Activated CD4-positive, alpha-beta T cell treated with anti-CD3 and anti-CD28 coated beads, Interleukin-2, Interleukin-6, amounts not matched to agents 100 ng/mL and 50 ng/mL, durations not matched to agents 16 hours and 8 hours (primary cell): ENCODE measurements at regions not wholly inside any gene's neighbourhood (a gene's known extent, or its start where the extent isn't known, plus 50 kb on each side); places are given as distances from the start of the nearest gene placed in this dataset.
"Not testable (repeated sequence)": the region's sequence is repeated elsewhere in the genome, so short reads cannot be mapped to it uniquely, and the experiment has no call there.

Experiments used
- DNase-seq: peaks from one replicate; pipeline ENCODE4 v3.0.0-alpha.2; 2020

GRCh38 chr21:20445971-20446370 is 552.2 kb upstream of the NCAM2 start:
- DNase-seq, result no peak

GRCh38 chr21:20451046-20451445 is 547.2 kb upstream of the NCAM2 start:
- DNase-seq, result no peak

DNA sequence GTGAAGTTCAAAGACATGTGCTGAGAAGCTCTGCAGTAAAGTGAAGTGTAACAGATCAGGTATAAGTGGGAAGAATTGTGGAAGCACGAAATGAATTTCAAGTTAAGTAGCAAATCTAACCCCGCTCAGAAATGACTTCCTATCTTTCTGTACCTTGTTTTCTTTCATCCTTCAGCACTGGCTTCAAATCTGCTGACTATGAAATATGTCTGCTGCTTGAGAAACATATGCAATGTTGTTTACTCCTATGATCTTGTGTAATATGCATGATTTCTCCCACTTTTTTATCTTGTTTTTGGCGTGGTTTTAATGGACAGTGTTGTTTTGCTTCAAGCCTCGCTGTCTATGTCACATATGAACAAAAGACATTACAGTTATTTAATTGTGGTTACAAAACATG is 545.3 kb upstream of the NCAM2 start:
- no peak for DNase-seq

DNA sequence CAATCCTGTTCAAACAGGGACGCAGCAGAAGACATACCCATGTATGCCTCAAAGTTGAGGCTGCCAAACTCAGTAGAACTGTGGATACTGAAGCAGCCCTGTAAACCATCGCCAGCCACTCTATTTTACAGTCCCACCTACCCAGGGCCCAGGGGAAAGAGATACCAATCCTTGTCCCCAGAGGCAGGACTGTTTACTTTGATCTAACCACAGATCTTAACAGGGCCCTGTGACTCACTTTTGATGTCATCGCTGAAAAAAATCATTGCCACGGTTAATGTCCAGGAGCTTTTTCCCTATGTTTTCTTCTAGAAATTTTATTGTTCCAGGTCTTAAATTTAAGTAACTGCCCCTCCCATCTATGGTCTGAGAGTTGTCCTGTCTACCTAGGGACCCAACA is 538.4 kb upstream of the NCAM2 start:
- no peak for DNase-seq

- DNase-seq, result no peak
Measured at GRCh38 chr21:20463362-20463761, 534.8 kb upstream of the NCAM2 start.

- DNase-seq, result no peak
Measured at GRCh38 chr21:20469361-20469760, 528.8 kb upstream of the NCAM2 start.

GRCh38 chr21:20486303-20486702 is 511.9 kb upstream of the NCAM2 start:
- DNase-seq, result no peak

DNA sequence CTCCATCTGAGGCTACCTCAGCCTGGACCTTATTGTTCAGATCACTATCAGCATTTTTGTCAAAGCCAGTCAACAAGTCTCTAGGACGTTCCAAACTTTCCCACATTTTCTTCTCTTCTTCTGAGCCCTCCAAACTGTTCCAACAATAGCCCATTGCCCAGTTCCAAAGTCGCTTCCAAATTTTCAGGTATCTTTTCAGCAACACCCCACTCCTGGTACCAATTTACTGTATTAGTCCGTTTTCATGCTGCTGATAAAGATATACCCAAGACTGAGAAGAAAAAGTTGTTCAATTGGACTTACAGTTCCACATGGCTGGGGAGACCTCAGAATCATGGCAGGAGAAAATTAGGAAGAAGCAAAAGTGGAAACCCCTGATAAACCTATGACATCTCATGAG is 495.3 kb upstream of the NCAM2 start:
- DNase-seq, result not testable (repeated sequence)

- DNase-seq, result no peak
Measured at GRCh38 chr21:20507783-20508182, 490.4 kb upstream of the NCAM2 start.

GRCh38 chr21:20511216-20511880 is 486.9 kb upstream of the NCAM2 start:
- no peak for DNase-seq

GRCh38 chr21:20515446-20515845 is 482.8 kb upstream of the NCAM2 start:
- no peak for DNase-seq

GRCh38 chr21:20519076-20519475 is 479.1 kb upstream of the NCAM2 start:
- no peak for DNase-seq

GRCh38 chr21:20522611-20523010 is 475.6 kb upstream of the NCAM2 start:
- DNase-seq, result no peak

DNA sequence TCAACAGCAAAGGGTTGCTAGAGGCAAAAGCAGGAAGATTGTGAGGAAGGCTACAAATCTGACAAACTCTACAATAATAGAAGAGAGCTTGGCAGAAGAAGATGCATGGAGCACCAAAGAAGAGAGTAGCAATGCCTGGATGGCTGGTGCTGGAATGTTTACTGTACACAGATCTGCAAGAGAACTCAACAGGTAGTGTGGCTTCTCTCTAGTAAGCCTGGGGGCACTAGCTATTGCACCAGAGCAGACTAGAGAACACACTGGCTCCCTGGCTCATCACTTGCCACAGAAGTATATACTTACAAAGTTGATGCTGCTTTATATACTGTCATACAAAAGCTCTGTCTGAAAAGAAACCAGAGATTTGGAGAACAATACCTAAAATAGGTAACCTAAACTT is 475.0 kb upstream of the NCAM2 start:
- DNase-seq, result no peak

DNA sequence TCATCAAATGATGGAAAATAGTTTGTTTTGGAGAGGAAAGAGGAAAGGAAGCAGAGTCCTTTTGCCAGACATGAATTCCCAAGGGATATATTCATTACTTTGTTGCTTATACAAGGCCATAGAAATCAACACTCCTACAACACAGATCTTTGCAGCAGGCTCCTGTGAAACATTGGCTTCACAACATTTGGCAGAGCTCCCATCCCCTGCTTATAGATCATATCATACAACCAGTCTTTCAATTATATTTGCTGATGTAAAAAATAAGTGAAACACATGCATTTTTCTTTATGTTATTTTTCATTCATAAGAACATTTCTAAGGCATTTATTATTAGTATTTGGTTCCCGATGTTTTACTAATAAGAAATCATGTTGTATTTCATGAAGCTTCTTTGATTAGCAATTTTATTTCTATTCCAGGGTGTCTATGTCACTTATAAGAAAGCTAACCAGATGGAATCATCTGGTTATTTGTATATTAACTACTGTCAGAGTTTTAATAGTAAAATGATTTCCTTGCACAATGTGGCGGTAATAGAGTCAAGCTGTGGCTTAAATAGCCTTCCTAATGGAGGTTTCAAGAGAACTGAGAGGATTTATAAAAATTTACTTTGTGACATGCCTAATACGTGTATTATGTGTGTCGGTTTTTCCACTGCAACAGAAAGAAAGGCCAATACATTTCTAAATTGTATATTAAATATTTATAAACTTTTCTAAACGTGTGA is 470.3 kb upstream of the NCAM2 start:
- no peak for DNase-seq

GRCh38 chr21:20537130-20537529 is 461.1 kb upstream of the NCAM2 start:
- no peak for DNase-seq

GRCh38 chr21:20538039-20538658 is 460.1 kb upstream of the NCAM2 start:
- no peak for DNase-seq

GRCh38 chr21:20545454-20545853 is 452.8 kb upstream of the NCAM2 start:
- no peak for DNase-seq

DNA sequence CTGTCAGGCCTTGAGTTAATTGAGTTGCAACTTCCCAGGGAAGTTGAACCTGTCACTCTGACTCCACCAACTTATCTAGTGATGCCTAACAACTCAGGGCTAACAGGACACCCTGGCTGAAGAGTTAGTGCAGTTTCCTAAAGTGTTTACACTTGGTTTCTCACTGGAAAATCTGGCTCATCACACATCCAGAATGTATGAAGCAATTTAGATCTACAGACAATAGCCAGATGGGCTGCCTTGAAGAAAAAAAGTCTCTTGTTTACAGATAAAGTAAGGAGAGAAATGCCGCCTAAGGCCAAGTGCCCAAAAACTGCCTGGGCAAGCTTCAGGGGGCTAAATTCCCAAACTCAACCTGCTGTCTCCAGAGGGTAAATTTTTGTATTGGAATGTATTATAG is 446.3 kb upstream of the NCAM2 start:
- no peak for DNase-seq

DNA sequence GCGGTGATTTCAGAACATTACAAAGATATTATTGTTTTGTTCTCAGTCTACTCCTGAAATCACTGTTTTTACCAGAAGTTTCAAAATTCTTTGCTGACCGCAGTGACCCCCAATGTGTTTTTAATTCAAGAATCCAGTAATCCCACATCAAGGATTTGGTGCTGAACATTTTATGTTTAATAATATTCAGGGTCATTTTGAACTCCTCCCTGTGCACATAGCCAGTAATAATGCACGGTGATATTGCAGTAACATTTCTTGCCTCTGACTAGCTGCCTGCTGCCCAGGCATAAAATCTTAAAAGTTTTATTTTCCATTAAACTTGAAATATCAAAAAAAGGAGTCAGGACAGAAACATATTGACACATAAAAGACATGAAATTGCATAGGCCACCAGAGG is 443.4 kb upstream of the NCAM2 start:
- no peak for DNase-seq

DNA sequence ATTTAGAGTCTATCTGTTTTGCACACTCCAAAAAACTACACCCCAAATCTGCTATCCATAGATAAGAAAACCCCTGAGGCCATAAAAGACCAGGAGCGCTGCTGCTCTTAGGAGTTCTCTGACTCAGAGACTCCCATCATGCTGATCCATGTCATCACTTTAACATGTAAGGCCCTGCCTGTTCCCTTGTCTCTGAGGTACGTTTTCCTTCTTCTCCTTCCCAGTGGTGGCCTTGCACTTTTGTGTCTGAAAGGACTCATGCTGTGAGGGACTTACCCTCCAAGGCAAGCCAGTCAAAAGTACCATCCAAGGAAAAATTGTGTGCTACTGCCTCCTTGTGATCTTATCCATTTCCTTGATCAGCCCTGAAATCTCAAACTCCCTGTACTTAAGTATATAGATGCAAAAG is 427.4 kb upstream of the NCAM2 start:
- no peak for DNase-seq

- DNase-seq, result no peak
Measured at GRCh38 chr21:20572582-20572981, 425.6 kb upstream of the NCAM2 start.

GRCh38 chr21:20581361-20581760 is 416.8 kb upstream of the NCAM2 start:
- no peak for DNase-seq

DNA sequence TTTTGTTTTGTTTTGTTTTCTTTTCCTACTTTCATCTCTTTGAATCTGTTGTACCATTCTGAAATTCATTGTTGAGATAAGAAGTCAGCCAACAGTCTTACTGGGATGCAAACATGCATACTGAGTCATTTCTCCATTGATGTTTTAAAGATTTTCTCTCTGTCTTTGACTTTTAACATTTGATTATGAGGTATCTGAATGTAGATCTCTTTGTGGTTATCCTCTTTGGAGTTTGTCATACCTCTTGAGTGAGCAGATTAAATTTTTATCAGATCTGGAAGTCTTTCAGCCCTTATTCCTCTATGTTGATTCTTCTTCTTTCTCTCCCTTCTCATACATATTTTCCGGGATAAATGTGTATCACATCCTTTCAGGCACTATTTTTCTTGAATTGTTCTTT is 406.9 kb upstream of the NCAM2 start:
- no peak for DNase-seq
